HEK293T (cell line): ENCODE measurements at regions not wholly inside any gene's neighbourhood (a gene's known extent, or its start where the extent isn't known, plus 50 kb on each side); places are given as distances from the start of the nearest gene placed in this dataset.

Experiments used
- ARNT ChIP-seq: fragments of 450-650 bp; IDR thresholded peaks from 2 replicates; pipeline ENCODE4 v1.6.1; 2017; ENCODE audit warnings: mild to moderate bottlenecking
- FOXK2 ChIP-seq: fragments of 450-650 bp; IDR thresholded peaks from 2 replicates; pipeline ENCODE4 v1.6.1; 2016; ENCODE audit warnings: mild to moderate bottlenecking
- PKNOX1 ChIP-seq: fragments of 450-650 bp; IDR thresholded peaks from 2 replicates; pipeline ENCODE4 v1.6.1; 2016
- SUZ12 ChIP-seq: fragments of 450-650 bp; IDR thresholded peaks from 2 replicates; pipeline ENCODE4 v1.6.1; 2016; ENCODE audit warnings: mild to moderate bottlenecking
- TARDBP ChIP-seq: fragments of 450-650 bp; IDR thresholded peaks from 2 replicates; pipeline ENCODE4 v1.6.1; 2016

- no peak for TF ChIP-seq TARDBP
- TF ChIP-seq FOXK2 = no peak
- TF ChIP-seq ARNT = no peak
- TF ChIP-seq PKNOX1 = no peak
- TF ChIP-seq SUZ12 = no peak
Observed at GRCh38 chr13:58495668-58496067, 864.1 kb downstream of the PCDH17 start.
